K562 (cell line): ENCODE measurements at regions not wholly inside any gene's neighbourhood (a gene's known extent, or its start where the extent isn't known, plus 50 kb on each side); places are given as distances from the start of the nearest gene placed in this dataset.

Experiments
- CHD7 ChIP-seq: fragments of 200-600 bp; sonication (generic); IDR thresholded peaks from one replicate; pipeline ENCODE4 v1.6.1; 2012; ENCODE audit warnings: mild to moderate bottlenecking, low read depth, low read length, inconsistent platforms
- POLR2G ChIP-seq: fragments of 200-400 bp; formaldehyde crosslinking; IDR thresholded peaks from 2 replicates; pipeline ENCODE4 v1.6.1; 2017; ENCODE audit warnings: low read depth, mild to moderate bottlenecking, antibody characterized with exemption, low read length, moderate library complexity
- RNF219 ChIP-seq: fragments of 250-450 bp; sonication (Bioruptor Pico); IDR thresholded peaks from 2 replicates; pipeline ENCODE4 v1.5.0; 2022; ENCODE audit warnings: mild to moderate bottlenecking
- ZNF133 ChIP-seq: fragments of 250-450 bp; sonication (Bioruptor Pico); IDR thresholded peaks from 2 replicates; pipeline ENCODE4 v1.4.0; 2020; ENCODE audit warnings: mild to moderate bottlenecking
- ZNF518B ChIP-seq: fragments of 250-450 bp; sonication (Bioruptor Pico); IDR thresholded peaks from 2 replicates; pipeline ENCODE4 v1.5.0; 2021; ENCODE audit warnings: mild to moderate bottlenecking, moderate library complexity

- TF ChIP-seq CHD7, result no peak
- TF ChIP-seq POLR2G, result no peak
- no peak for TF ChIP-seq ZNF133 (CRISPR knock-in tag)
- no peak for TF ChIP-seq RNF219 (CRISPR knock-in tag)
- TF ChIP-seq ZNF518B (CRISPR knock-in tag), result no peak
Observed at GRCh38 chr7:49486974-49487829, 286.2 kb upstream of the VWC2 start (continued).
